ENCODE measurements at regions not wholly inside any gene's neighbourhood (a gene's known extent, or its start where the extent isn't known, plus 50 kb on each side); places are given as distances from the start of the nearest gene placed in this dataset.

GRCh38 chr4:80136270-80136669, 61.0 kb upstream of the PRDM8 start:
- Histone ChIP-seq H3K9ac (ENCODE audit: low read length) (peak overlapping the region; percentile 75), H3K79me2 (ENCODE audit: low read length) (no peaks in the 10 kb centered on the region), H3K4me1 (ENCODE audit: insufficient read depth, low read length) (peaks cover 54% of the 10 kb centered on the region), H3F3A (ENCODE audit: low read length, unreplicated experiment) (peaks cover 3% of the 10 kb centered on the region), H3K4me2 (ENCODE audit: low read length) (peak overlapping the region; percentile 80), H3K9me2 (replicated peaks; ENCODE audit: low read length) (no peaks in the 10 kb centered on the region), H4K20me1 (ENCODE audit: low read length) (no peaks in the 10 kb centered on the region), H3K4me3 (ENCODE audit: low read length) (no peak overlapping the region), H3K27ac (ENCODE audit: low read length) (peak overlapping the region; percentile 97), H3K9me3 (ENCODE audit: low read length) (no peaks in the 10 kb centered on the region), H3K36me3 (ENCODE audit: low read depth, low read length) (no peaks in the 10 kb centered on the region), H3K27me3 (ENCODE audit: low read length) (no peaks in the 10 kb centered on the region), H2AFZ (ENCODE audit: low read length) (peak overlapping the region; percentile 68; the same call in 1 of the 2 replicates)
- BruUV-seq (replicated peaks) = no TSS peak
- DNase-seq = peak; percentile 68
- POLR2A ChIA-PET (ENCODE audit: unreplicated experiment) = no interaction called here
- TF ChIP-seq CTCF (conservative IDR thresholded peaks at IDR 0.05; ENCODE audit: low read depth, low read length) (no peak), EZH2 (IDR thresholded peaks at IDR 0.05; ENCODE audit: low read length, unreplicated experiment) (no peak), EZH2phosphoT487 (IDR thresholded peaks at IDR 0.05; ENCODE audit: borderline replicate concordance, low read length) (no peak)
- ATAC-seq = peak; percentile 80
- intact Hi-C loops (cut with micrococcal nuclease) = loop anchor here (1.0 to 2.0 kb wide), 3 partner anchors 35 to 63 kb away; partner anchors contain the start of gene ANTXR2
- CTCF ChIA-PET = no interaction called here

DNA sequence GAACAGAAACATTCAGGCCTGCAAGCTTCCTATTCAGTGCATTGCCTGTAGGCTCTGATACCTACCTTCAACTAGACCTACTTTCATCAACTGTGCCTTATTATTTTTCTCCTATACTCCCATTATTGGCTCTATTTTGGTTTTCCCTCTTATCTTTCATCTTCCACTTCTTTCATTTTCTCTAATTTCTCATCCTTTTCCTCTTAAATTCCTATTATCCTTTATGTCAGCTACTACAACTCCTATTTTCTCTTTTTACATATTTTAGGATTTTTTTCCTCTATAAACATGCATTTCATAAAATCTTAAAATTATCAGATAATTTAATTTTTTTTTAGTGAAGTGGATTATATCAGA, 61.6 kb upstream of the PRDM8 start:
- peak overlapping the region; percentile 68; the same call in 1 of the 2 replicates for H2AFZ ChIP-seq (ENCODE audit: low read length)
- intact Hi-C loops (cut with micrococcal nuclease) = loop anchor here (1.0 to 2.0 kb wide), 3 partner anchors 34 to 63 kb away; partner anchors contain the start of gene ANTXR2
- peak overlapping the region; percentile 80 for H3K4me2 ChIP-seq (ENCODE audit: low read length)
- H4K20me1 ChIP-seq (ENCODE audit: low read length) = no peaks in the 10 kb centered on the region
- peaks cover 3% of the 10 kb centered on the region for H3F3A ChIP-seq (ENCODE audit: low read length, unreplicated experiment)
- no peak for DNase-seq
- TSS peak; percentile 58 for BruUV-seq (replicated peaks)
- peak; percentile 23; the same call in 1 of the 2 replicates for ATAC-seq
- H3K9me3 ChIP-seq (ENCODE audit: low read length) = no peaks in the 10 kb centered on the region
- H3K27me3 ChIP-seq (ENCODE audit: low read length) = no peaks in the 10 kb centered on the region
- H3K27ac ChIP-seq (ENCODE audit: low read length) = peak overlapping the region; percentile 97
- no peaks in the 10 kb centered on the region for H3K36me3 ChIP-seq (ENCODE audit: low read depth, low read length)
- H3K4me3 ChIP-seq (ENCODE audit: low read length) = no peak overlapping the region; the same call in 1 of the 2 replicates
- POLR2A ChIA-PET (ENCODE audit: unreplicated experiment) = no interaction called here
- TF ChIP-seq EZH2phosphoT487 (IDR thresholded peaks at IDR 0.05; ENCODE audit: borderline replicate concordance, low read length) = no peak
- TF ChIP-seq CTCF (conservative IDR thresholded peaks at IDR 0.05; ENCODE audit: low read depth, low read length) = no peak
- no peak for TF ChIP-seq EZH2 (IDR thresholded peaks at IDR 0.05; ENCODE audit: low read length, unreplicated experiment)
- H3K9me2 ChIP-seq (replicated peaks; ENCODE audit: low read length) = no peaks in the 10 kb centered on the region
- no peaks in the 10 kb centered on the region for H3K79me2 ChIP-seq (ENCODE audit: low read length)
- CTCF ChIA-PET = no interaction called here
- H3K9ac ChIP-seq (ENCODE audit: low read length) = peak overlapping the region; percentile 75
- H3K4me1 ChIP-seq (ENCODE audit: insufficient read depth, low read length) = peaks cover 53% of the 10 kb centered on the region

GRCh38 chr4:80134936-80135701, 62.1 kb upstream of the ANTXR2 start:
- CTCF ChIA-PET = no interaction called here
- H3K27ac ChIP-seq (ENCODE audit: low read length) = peak overlapping the region; percentile 97
- no peaks in the 10 kb centered on the region for H3K27me3 ChIP-seq (ENCODE audit: low read length)
- peak overlapping the region; percentile 68 for H2AFZ ChIP-seq (ENCODE audit: low read length)
- peaks cover 53% of the 10 kb centered on the region for H3K4me1 ChIP-seq (ENCODE audit: insufficient read depth, low read length)
- peaks cover 3% of the 10 kb centered on the region for H3F3A ChIP-seq (ENCODE audit: low read length, unreplicated experiment)
- H4K20me1 ChIP-seq (ENCODE audit: low read length) = no peaks in the 10 kb centered on the region
- peak overlapping the region; percentile 75 for H3K9ac ChIP-seq (ENCODE audit: low read length)
- H3K36me3 ChIP-seq (ENCODE audit: low read depth, low read length) = no peaks in the 10 kb centered on the region
- TF ChIP-seq CTCF (conservative IDR thresholded peaks at IDR 0.05; ENCODE audit: low read depth, low read length) = no peak
- TF ChIP-seq EZH2phosphoT487 (IDR thresholded peaks at IDR 0.05; ENCODE audit: borderline replicate concordance, low read length) = no peak
- TF ChIP-seq EZH2 (IDR thresholded peaks at IDR 0.05; ENCODE audit: low read length, unreplicated experiment) = no peak
- DNase-seq (peak; percentile 59), ATAC-seq (peak; percentile 42)
- no peaks in the 10 kb centered on the region for H3K79me2 ChIP-seq (ENCODE audit: low read length)
- POLR2A ChIA-PET (ENCODE audit: unreplicated experiment) = no interaction called here
- no peaks in the 10 kb centered on the region for H3K9me3 ChIP-seq (ENCODE audit: low read length)
- peak overlapping the region; percentile 45; the same call in 1 of the 2 replicates for H3K4me3 ChIP-seq (ENCODE audit: low read length)
- H3K9me2 ChIP-seq (replicated peaks; ENCODE audit: low read length) = no peaks in the 10 kb centered on the region
- BruUV-seq (replicated peaks) = TSS peak; percentile 92
- peak overlapping the region; percentile 80 for H3K4me2 ChIP-seq (ENCODE audit: low read length)
- intact Hi-C loops (cut with micrococcal nuclease) = no loop called here

All from PC-3 (cell line).